HepG2 (cell line): ENCODE measurements at regions not wholly inside any gene's neighbourhood (a gene's known extent, or its start where the extent isn't known, plus 50 kb on each side); places are given as distances from the start of the nearest gene placed in this dataset.

Source experiments
- ATAC-seq: fragments of 200-7000 bp; cut with Tn5 transposase; 3 replicates; pipeline ENCODE4 v1.9.1; 2020; ENCODE audit warnings: mild to moderate bottlenecking, moderate library complexity
- BruUV-seq: library from RNA; stranded (reverse); fragments of 400-500 nt; replicated peaks from 2 replicates; lab custom pipeline; 2021; lab: Mats Ljungman, UMichigan
- CTCF ChIA-PET: fragments of 300-600 bp; formaldehyde crosslinking; extraction: SDS; loops from one replicate; lab custom pipeline; 2021; ENCODE audit warnings: low total read pairs, inconsistent platforms, low intra/inter-chr PET ratio; lab: Yijun Ruan, JAX
- POLR2A ChIA-PET: fragments of 350-600 bp; sonication (Branson Sonifier 250); formaldehyde crosslinking; loops from one replicate; lab custom pipeline; 2020; ENCODE audit warnings: antibody characterized with exemption, inconsistent platforms; lab: Yijun Ruan, JAX
- DNase-seq: peaks from one replicate; pipeline ENCODE4 v3.0.0-alpha.2; 2015; ENCODE audit warnings: low spot score
- FAIRE-seq: peaks from 3 replicates; lab custom pipeline; 2011; peaks lifted over from hg19 to GRCh38; lab: Jason Lieb, UNC
- H2AFZ ChIP-seq: one replicate; pipeline ENCODE4 v1.6.1; 2011; ENCODE audit warnings: low read length, inconsistent platforms
- H3K27ac ChIP-seq: fragments of 300-600 bp; 3 replicates; pipeline ENCODE4 v1.8.0; 2011; ENCODE audit warnings: mixed run types, mild to moderate bottlenecking, mixed read lengths, low read length, inconsistent platforms; ENCODE audit not compliant: insufficient read depth; ENCODE audit errors: extremely low read length
- H3K27me3 ChIP-seq, 2 experiments: fragments of 200-600 bp in 1 of 2; 2 replicates in 1 of 2; 3 replicates in 1 of 2; pipeline versions ENCODE4 v1.6.0 to v1.8.0; 2011; ENCODE audit warnings: low read length in 2 of 2, mild to moderate bottlenecking in 2 of 2, moderate library complexity in 2 of 2, inconsistent platforms in 1 of 2; ENCODE audit not compliant: insufficient read depth in 2 of 2, control insufficient read depth in 1 of 2
- H3K36me3 ChIP-seq, 2 experiments: fragments of 200-600 bp in 1 of 2; replicated peaks in 1 of 2; 2 replicates in 1 of 2; 3 replicates in 1 of 2; pipeline versions ENCODE4 v1.5.1 to v1.8.0; 2011; ENCODE audit warnings: low read length in 2 of 2, inconsistent platforms in 1 of 2; ENCODE audit not compliant: insufficient read depth in 2 of 2, control insufficient read depth in 1 of 2
- H3K4me1 ChIP-seq: 2 replicates; pipeline ENCODE4 v1.5.1; 2012; ENCODE audit warnings: low read length, inconsistent platforms; ENCODE audit not compliant: insufficient read depth
- H3K4me2 ChIP-seq: 2 replicates; pipeline ENCODE4 v1.6.0; 2011; ENCODE audit warnings: low read depth, low read length, inconsistent platforms
- H3K4me3 ChIP-seq, 3 experiments: fragments of 200-600 bp in 1 of 3; sonication (generic), shearing (Covaris generic) in 1 of 3; replicated peaks in 1 of 3; 2 replicates each; pipeline ENCODE4 v1.5.1; 2011 to 2016; ENCODE audit warnings: low read length in 3 of 3, inconsistent platforms in 2 of 3, low read depth in 2 of 3, mild to moderate bottlenecking in 2 of 3, control low read depth in 1 of 3, mixed read lengths in 1 of 3; ENCODE audit not compliant: insufficient read depth in 1 of 3
- H3K79me2 ChIP-seq: one replicate; pipeline ENCODE4 v1.6.1; 2011; ENCODE audit warnings: low read length, inconsistent platforms; ENCODE audit not compliant: insufficient read depth
- H3K9ac ChIP-seq: 2 replicates; pipeline ENCODE4 v1.6.0; 2011; ENCODE audit warnings: mild to moderate bottlenecking, low read depth, low read length, inconsistent platforms; ENCODE audit not compliant: insufficient read depth
- H3K9me3 ChIP-seq: 2 replicates; pipeline ENCODE4 v1.5.1; 2012; ENCODE audit warnings: mild to moderate bottlenecking, low read length
- H4K20me1 ChIP-seq: 2 replicates; pipeline ENCODE4 v1.6.0; 2011; ENCODE audit warnings: inconsistent platforms, mild to moderate bottlenecking, low read length, moderate library complexity; ENCODE audit not compliant: insufficient read depth
- CBX1 ChIP-seq: IDR thresholded peaks from one replicate; pipeline ENCODE4 v1.6.1; 2016; ENCODE audit warnings: antibody characterized with exemption, low read depth
- MEIS1 ChIP-seq: sonication (generic); formaldehyde crosslinking; IDR thresholded peaks from 2 replicates; pipeline ENCODE4 v1.9.0; 2021; ENCODE audit warnings: mild to moderate bottlenecking, missing genetic modification reagents, moderate library complexity, borderline replicate concordance
- SIX4 ChIP-seq: sonication (generic); formaldehyde crosslinking; IDR thresholded peaks from 2 replicates; pipeline ENCODE4 v1.4.0; 2020; ENCODE audit warnings: missing genetic modification reagents
- ZNF496 ChIP-seq: sonication (generic); formaldehyde crosslinking; IDR thresholded peaks from 2 replicates; pipeline ENCODE4 v1.8.1; 2023; ENCODE audit warnings: mild to moderate bottlenecking, moderate library complexity, missing genetic modification reagents; ENCODE audit not compliant: insufficient replicate concordance
- ZNF678 ChIP-seq: sonication (generic); formaldehyde crosslinking; IDR thresholded peaks from 2 replicates; pipeline ENCODE4 v1.4.0; 2020; ENCODE audit warnings: mild to moderate bottlenecking, missing genetic modification reagents
- WGBS: methylation state at CpG from one replicate; pipeline ENCODE4 v1.1.6; 2017; ENCODE audit warnings: low lambda C conversion rate; 5-methylcytosine and 5-hydroxymethylcytosine counted together
- in situ Hi-C: cut with HindIII; loops from 2 replicates; pipeline ENCODE4 v1.10.0; 2017; ENCODE audit warnings: low pct_unique_long_range_greater_than_20kb; ENCODE audit not compliant: extremely low pct_ligation_motif_present
- intact Hi-C: fragments of 100-400 bp; cut with micrococcal nuclease; formaldehyde crosslinking; loops from one replicate; pipeline ENCODE4 v1.10.0; 2022; ENCODE audit not compliant: unreplicated experiment
- TF ChIP-seq, protein P1 (sequence below): sonication (generic); formaldehyde crosslinking; IDR thresholded peaks from 2 replicates; pipeline ENCODE4 v1.4.0; 2020; ENCODE audit warnings: missing genetic modification reagents, mild to moderate bottlenecking, borderline replicate concordance
- TF ChIP-seq, protein P2 (sequence below), 2 experiments: IDR thresholded peaks; 2 replicates each; pipeline ENCODE4 v1.6.1; 2011 to 2012; ENCODE audit warnings: low read length in 2 of 2, borderline replicate concordance in 1 of 2, low read depth in 1 of 2, mild to moderate bottlenecking in 1 of 2, moderate library complexity in 1 of 2
- TF ChIP-seq, protein P3 (sequence below): sonication (generic); formaldehyde crosslinking; IDR thresholded peaks from 2 replicates; pipeline ENCODE4 v1.9.0; 2021; ENCODE audit warnings: missing genetic modification reagents, borderline replicate concordance
- TF ChIP-seq, protein P4 (sequence below), 2 experiments: sonication (generic) in 1 of 2; formaldehyde crosslinking in 1 of 2; IDR thresholded peaks; 2 replicates each; pipeline versions ENCODE4 v1.4.0 to v1.6.1; 2016 to 2020; ENCODE audit warnings: borderline replicate concordance in 1 of 2, low read depth in 1 of 2, mild to moderate bottlenecking in 1 of 2, missing genetic modification reagents in 1 of 2

DNA sequence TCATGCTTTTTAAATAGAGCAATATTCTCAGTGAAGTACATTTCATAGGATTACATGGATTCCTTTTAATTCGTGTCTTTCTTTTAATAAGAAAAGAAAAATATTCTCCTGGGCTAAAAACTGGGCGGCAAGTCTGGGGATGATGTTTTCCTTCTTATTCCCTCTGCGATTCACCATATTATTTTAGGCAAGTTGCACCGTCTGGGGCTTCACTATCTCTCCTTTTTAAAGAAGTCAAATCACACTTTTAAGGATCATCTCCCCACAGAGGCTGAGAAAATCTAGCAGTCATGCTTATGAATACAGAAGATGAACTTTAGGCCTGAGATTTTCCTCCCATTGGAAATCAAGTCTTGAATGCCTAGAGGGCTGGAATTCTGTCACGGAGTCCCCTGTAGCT is 104.1 kb downstream of the COPS8 start:
- no peaks in the 10 kb centered on the region; the same call in 1 of the 2 replicates for H4K20me1 ChIP-seq
- DNase-seq, result no peak
- H3K27me3 ChIP-seq, result peaks cover 2 to 40% of the 10 kb centered on the region in 2 experiments; a peak in 3 of 5 replicates
- H3K79me2 ChIP-seq, result no peaks in the 10 kb centered on the region
- H2AFZ ChIP-seq, result no peak overlapping the region
- no peak overlapping the region for H3K4me2 ChIP-seq
- H3K9ac ChIP-seq, result no peak overlapping the region
- 25% methylated on average over 5 of the region's 5 CpGs for WGBS
- no peak overlapping the region for H3K4me3 ChIP-seq
- no peaks in the 10 kb centered on the region for H3K36me3 ChIP-seq
- no peaks in the 10 kb centered on the region for H3K9me3 ChIP-seq
- ChIA-PET POLR2A (no interaction called here), CTCF (no interaction called here)
- in situ Hi-C loops (no loop called here), intact Hi-C loops (no loop called here)
- ATAC-seq, result no peak
- H3K4me1 ChIP-seq, result no peaks in the 10 kb centered on the region
- no peak overlapping the region for H3K27ac ChIP-seq
- no peak for FAIRE-seq
- no TSS peak for BruUV-seq
- TF ChIP-seq MEIS1 (CRISPR knock-in tag) (no peak), SIX4 (CRISPR knock-in tag) (no peak), ZNF496 (CRISPR knock-in tag) (no peak), CBX1 (no peak), ZNF678 (CRISPR knock-in tag) (no peak)
- TF ChIP-seq, protein P1, sequence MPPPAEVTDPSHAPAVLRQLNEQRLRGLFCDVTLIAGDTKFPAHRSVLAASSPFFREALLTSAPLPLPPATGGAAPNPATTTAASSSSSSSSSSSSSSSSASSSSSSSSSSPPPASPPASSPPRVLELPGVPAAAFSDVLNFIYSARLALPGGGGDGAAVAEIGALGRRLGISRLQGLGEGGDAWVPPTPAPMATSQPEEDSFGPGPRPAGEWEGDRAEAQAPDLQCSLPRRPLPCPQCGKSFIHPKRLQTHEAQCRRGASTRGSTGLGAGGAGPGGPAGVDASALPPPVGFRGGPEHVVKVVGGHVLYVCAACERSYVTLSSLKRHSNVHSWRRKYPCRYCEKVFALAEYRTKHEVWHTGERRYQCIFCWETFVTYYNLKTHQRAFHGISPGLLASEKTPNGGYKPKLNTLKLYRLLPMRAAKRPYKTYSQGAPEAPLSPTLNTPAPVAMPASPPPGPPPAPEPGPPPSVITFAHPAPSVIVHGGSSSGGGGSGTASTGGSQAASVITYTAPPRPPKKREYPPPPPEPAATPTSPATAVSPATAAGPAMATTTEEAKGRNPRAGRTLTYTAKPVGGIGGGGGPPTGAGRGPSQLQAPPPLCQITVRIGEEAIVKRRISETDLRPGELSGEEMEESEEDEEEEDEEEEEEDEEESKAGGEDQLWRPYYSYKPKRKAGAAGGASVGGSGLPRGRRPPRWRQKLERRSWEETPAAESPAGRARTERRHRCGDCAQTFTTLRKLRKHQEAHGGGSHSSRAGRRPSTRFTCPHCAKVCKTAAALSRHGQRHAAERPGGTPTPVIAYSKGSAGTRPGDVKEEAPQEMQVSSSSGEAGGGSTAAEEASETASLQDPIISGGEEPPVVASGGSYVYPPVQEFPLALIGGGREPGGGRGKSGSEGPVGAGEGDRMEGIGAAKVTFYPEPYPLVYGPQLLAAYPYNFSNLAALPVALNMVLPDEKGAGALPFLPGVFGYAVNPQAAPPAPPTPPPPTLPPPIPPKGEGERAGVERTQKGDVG (CRISPR knock-in tag), result no peak
- TF ChIP-seq, protein P2, sequence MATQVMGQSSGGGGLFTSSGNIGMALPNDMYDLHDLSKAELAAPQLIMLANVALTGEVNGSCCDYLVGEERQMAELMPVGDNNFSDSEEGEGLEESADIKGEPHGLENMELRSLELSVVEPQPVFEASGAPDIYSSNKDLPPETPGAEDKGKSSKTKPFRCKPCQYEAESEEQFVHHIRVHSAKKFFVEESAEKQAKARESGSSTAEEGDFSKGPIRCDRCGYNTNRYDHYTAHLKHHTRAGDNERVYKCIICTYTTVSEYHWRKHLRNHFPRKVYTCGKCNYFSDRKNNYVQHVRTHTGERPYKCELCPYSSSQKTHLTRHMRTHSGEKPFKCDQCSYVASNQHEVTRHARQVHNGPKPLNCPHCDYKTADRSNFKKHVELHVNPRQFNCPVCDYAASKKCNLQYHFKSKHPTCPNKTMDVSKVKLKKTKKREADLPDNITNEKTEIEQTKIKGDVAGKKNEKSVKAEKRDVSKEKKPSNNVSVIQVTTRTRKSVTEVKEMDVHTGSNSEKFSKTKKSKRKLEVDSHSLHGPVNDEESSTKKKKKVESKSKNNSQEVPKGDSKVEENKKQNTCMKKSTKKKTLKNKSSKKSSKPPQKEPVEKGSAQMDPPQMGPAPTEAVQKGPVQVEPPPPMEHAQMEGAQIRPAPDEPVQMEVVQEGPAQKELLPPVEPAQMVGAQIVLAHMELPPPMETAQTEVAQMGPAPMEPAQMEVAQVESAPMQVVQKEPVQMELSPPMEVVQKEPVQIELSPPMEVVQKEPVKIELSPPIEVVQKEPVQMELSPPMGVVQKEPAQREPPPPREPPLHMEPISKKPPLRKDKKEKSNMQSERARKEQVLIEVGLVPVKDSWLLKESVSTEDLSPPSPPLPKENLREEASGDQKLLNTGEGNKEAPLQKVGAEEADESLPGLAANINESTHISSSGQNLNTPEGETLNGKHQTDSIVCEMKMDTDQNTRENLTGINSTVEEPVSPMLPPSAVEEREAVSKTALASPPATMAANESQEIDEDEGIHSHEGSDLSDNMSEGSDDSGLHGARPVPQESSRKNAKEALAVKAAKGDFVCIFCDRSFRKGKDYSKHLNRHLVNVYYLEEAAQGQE (IDR thresholded peaks at IDR 0.05; ENCODE audit: borderline replicate concordance in 1 of 2, low read depth in 1 of 2, low read length in 2 of 2), result no peak
- TF ChIP-seq, protein P3, sequence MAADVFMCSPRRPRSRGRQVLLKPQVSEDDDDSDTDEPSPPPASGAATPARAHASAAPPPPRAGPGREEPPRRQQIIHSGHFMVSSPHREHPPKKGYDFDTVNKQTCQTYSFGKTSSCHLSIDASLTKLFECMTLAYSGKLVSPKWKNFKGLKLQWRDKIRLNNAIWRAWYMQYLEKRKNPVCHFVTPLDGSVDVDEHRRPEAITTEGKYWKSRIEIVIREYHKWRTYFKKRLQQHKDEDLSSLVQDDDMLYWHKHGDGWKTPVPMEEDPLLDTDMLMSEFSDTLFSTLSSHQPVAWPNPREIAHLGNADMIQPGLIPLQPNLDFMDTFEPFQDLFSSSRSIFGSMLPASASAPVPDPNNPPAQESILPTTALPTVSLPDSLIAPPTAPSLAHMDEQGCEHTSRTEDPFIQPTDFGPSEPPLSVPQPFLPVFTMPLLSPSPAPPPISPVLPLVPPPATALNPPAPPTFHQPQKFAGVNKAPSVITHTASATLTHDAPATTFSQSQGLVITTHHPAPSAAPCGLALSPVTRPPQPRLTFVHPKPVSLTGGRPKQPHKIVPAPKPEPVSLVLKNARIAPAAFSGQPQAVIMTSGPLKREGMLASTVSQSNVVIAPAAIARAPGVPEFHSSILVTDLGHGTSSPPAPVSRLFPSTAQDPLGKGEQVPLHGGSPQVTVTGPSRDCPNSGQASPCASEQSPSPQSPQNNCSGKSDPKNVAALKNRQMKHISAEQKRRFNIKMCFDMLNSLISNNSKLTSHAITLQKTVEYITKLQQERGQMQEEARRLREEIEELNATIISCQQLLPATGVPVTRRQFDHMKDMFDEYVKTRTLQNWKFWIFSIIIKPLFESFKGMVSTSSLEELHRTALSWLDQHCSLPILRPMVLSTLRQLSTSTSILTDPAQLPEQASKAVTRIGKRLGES (CRISPR knock-in tag), result no peak
- TF ChIP-seq, protein P4, sequence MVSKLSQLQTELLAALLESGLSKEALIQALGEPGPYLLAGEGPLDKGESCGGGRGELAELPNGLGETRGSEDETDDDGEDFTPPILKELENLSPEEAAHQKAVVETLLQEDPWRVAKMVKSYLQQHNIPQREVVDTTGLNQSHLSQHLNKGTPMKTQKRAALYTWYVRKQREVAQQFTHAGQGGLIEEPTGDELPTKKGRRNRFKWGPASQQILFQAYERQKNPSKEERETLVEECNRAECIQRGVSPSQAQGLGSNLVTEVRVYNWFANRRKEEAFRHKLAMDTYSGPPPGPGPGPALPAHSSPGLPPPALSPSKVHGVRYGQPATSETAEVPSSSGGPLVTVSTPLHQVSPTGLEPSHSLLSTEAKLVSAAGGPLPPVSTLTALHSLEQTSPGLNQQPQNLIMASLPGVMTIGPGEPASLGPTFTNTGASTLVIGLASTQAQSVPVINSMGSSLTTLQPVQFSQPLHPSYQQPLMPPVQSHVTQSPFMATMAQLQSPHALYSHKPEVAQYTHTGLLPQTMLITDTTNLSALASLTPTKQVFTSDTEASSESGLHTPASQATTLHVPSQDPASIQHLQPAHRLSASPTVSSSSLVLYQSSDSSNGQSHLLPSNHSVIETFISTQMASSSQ (IDR thresholded peaks at IDR 0.05; ENCODE audit: low read depth), result no peak
- TF ChIP-seq, protein P4 (CRISPR knock-in tag; IDR thresholded peaks at IDR 0.05; ENCODE audit: borderline replicate concordance), result no peak
